ENCODE measurements at regions not wholly inside any gene's neighbourhood (a gene's known extent, or its start where the extent isn't known, plus 50 kb on each side); places are given as distances from the start of the nearest gene placed in this dataset.

DNA sequence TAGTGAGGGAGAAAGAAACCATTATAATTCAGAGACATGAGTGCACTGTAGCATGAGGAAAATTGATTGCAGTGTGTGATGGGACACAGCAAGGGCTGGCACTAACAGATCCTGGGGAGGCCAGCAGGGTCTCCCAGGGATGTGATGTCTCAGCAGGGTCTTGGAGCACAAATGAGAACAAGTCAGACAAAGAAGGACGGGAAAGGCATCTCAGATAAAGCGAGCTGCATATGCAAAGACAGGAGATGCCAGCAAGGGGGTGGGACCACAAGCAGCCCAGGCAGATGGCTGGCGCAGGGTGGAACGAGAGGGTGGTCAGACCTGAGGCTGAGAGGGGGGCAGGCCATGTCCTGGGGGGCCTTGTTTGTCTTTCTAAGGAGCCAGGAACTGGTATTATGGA lies 102.6 kb upstream of the DLX2 start:
- H3K36me3 Mint-ChIP-seq (ENCODE audit: low read depth): no peaks in the 10 kb centered on the region
- no peaks in the 10 kb centered on the region for H3K9me3 Mint-ChIP-seq
- no peak overlapping the region for H3K27ac Mint-ChIP-seq
- TF ChIP-seq, protein P1, sequence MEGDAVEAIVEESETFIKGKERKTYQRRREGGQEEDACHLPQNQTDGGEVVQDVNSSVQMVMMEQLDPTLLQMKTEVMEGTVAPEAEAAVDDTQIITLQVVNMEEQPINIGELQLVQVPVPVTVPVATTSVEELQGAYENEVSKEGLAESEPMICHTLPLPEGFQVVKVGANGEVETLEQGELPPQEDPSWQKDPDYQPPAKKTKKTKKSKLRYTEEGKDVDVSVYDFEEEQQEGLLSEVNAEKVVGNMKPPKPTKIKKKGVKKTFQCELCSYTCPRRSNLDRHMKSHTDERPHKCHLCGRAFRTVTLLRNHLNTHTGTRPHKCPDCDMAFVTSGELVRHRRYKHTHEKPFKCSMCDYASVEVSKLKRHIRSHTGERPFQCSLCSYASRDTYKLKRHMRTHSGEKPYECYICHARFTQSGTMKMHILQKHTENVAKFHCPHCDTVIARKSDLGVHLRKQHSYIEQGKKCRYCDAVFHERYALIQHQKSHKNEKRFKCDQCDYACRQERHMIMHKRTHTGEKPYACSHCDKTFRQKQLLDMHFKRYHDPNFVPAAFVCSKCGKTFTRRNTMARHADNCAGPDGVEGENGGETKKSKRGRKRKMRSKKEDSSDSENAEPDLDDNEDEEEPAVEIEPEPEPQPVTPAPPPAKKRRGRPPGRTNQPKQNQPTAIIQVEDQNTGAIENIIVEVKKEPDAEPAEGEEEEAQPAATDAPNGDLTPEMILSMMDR (IDR thresholded peaks at IDR 0.05; ENCODE audit: unreplicated experiment in 3 of 3): no peak
- no peak overlapping the region for H3K4me3 Mint-ChIP-seq
- no peaks in the 10 kb centered on the region for H3K27me3 Mint-ChIP-seq (ENCODE audit: low read depth)
- H3K4me1 Mint-ChIP-seq: peaks cover 18% of the 10 kb centered on the region

DNA sequence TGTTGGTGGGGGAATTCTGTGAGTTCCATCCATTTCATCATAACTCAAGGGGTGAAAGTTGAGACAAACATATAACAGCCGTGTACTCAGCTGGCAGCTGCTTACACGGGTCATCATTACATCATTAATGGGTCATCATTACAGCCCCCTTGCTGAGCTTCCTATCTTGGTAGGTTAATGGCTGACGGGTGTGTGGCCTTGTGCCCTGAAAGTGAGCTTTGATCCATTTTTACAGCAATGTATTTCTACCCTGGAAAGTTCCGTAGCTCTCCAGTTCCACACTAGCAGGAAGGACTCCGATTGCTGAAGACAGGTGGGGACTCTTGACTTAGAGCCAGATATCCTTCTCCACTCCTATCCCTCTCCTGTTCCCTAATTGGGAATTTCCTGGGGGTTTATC lies 105.2 kb upstream of the DLX2 start:
- TF ChIP-seq, protein P1 (IDR thresholded peaks at IDR 0.05; ENCODE audit: unreplicated experiment in 3 of 3): no peak
- H3K4me1 Mint-ChIP-seq: peaks cover 18% of the 10 kb centered on the region
- no peaks in the 10 kb centered on the region for H3K36me3 Mint-ChIP-seq (ENCODE audit: low read depth)
- H3K27ac Mint-ChIP-seq: no peak overlapping the region
- H3K27me3 Mint-ChIP-seq (ENCODE audit: low read depth): no peaks in the 10 kb centered on the region
- no peak overlapping the region for H3K4me3 Mint-ChIP-seq
- H3K9me3 Mint-ChIP-seq: no peaks in the 10 kb centered on the region

DNA sequence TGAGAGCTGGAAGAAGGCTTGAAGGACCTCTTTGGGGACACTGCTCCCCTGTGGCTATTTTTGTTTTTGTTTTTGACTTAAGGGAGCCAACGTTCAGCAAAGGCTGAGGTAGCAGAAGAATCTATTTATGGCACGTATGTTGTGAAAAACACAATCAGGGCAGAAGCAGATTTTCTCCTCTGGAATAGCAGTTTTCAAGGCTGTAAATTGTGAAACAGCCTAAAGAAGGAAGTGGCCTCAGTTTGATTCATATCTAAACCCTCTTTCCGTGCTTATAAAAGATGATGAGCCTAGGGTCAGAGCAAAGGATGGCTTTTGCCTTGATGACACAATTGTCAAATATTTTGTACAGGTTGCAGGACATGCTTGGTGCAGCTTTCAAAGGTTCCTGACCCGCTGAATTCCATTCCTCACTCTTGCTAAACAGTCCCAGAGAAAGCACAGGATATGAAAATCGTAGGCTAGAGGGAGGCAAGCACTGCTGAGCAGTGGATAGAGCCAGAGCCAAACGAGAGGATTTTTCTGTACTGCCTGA lies 106.2 kb upstream of the DLX2 start:
- Mint-ChIP-seq H3K36me3 (ENCODE audit: low read depth) (no peaks in the 10 kb centered on the region), H3K4me3 (no peak overlapping the region), H3K27ac (peak overlapping the region in 1 of 3 experiments; percentile 23), H3K4me1 (peaks cover 26% of the 10 kb centered on the region), H3K27me3 (ENCODE audit: low read depth) (no peaks in the 10 kb centered on the region), H3K9me3 (no peaks in the 10 kb centered on the region)
- TF ChIP-seq, protein P1 (IDR thresholded peaks at IDR 0.05; ENCODE audit: unreplicated experiment in 3 of 3): no peak

DNA sequence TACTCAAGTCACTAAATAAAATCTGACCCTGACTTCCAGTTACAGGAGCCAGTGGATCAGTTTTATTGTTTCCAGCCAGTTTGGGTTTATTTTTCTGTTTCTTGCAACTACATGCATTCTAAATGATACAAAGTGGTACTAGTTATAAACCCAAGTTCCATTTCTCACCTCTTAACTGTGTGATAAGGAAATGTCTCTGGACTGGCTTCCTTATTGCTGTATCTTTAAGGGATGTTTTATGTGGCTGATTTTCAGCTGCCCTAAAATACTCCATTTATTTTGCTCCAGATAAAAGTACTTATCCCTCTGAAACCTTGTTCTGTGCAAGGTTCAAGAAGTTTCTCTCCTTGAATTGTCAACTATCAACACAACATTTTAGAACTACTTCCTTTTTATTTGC lies 107.9 kb upstream of the DLX2 start:
- Mint-ChIP-seq H3K9me3 (no peaks in the 10 kb centered on the region), H3K4me1 (peaks cover 35% of the 10 kb centered on the region), H3K36me3 (ENCODE audit: low read depth) (no peaks in the 10 kb centered on the region), H3K27me3 (ENCODE audit: low read depth) (peaks cover 5% of the 10 kb centered on the region), H3K27ac (no peak overlapping the region), H3K4me3 (no peak overlapping the region)
- TF ChIP-seq, protein P1 (IDR thresholded peaks at IDR 0.05; ENCODE audit: unreplicated experiment in 3 of 3): no peak

DNA sequence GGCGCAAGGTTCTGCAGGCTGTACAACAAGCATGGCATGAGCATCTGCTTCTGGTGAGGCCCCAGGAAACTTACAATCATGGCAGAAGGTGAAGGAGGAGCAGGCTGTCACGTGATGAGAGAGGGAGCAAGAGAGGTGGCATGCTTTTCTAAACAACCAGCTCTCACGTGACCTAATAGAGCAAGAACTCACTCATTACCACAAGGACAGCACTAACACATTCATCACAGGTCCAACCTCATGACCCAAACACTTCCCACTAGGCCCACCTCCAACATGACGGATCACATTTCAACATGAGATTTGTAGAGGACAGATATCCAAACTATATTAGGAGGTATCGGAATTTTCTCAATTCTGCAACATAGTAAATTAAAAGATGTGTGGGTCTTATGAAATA lies 108.8 kb upstream of the DLX2 start:
- TF ChIP-seq, protein P1 (IDR thresholded peaks at IDR 0.05; ENCODE audit: unreplicated experiment in 3 of 3): no peak
- no peaks in the 10 kb centered on the region for H3K36me3 Mint-ChIP-seq (ENCODE audit: low read depth)
- no peak overlapping the region for H3K4me3 Mint-ChIP-seq
- H3K9me3 Mint-ChIP-seq: no peaks in the 10 kb centered on the region
- H3K27me3 Mint-ChIP-seq (ENCODE audit: low read depth): peaks cover 8% of the 10 kb centered on the region
- H3K27ac Mint-ChIP-seq: no peak overlapping the region
- H3K4me1 Mint-ChIP-seq: peaks cover 42% of the 10 kb centered on the region

DNA sequence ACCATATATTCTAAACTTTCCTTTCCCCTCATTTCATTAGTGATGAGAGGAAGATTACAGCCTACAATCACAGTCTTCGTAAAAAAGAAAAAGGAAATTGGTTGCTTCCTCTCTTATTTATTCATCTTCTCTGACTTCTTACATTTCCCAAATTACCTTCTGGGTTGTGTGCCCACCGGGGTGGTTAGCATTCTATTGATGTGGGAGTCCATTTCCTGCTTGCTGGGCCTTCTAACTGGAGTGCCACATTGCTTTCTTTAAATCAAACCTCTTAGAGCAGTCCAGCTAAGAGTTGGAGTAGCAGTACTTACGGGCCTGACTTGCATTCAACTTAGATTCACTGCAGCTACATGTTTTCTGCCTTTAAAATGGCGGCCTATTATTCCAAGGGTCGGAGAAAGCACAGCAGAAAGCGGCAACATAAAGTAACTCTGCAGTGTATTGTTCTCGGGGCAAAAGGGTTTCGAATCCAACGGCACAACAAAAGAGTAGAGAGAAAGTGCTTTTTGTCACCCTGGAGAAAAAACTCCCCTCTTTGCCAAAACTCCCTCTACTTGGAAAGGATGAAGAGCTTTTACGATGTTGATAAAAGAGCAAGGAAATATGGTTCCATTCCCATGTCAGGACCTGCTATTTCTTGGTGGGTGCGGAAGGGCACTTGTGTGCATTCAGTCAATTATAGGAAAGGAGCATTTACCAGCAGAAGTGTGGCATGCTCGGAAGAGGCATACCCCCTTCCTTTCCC lies 110.6 kb upstream of the DLX2 start:
- TF ChIP-seq, protein P1 (IDR thresholded peaks at IDR 0.05; ENCODE audit: unreplicated experiment in 3 of 3): no peak
- Mint-ChIP-seq H3K27me3 (ENCODE audit: low read depth) (peaks cover 8% of the 10 kb centered on the region), H3K4me1 (peaks cover 39% of the 10 kb centered on the region), H3K36me3 (ENCODE audit: low read depth) (no peaks in the 10 kb centered on the region), H3K4me3 (no peak overlapping the region), H3K9me3 (no peaks in the 10 kb centered on the region), H3K27ac (peak overlapping the region; percentile 4 to 64 (median 28))
